HG02610 (cell line): ENCODE measurements at regions not wholly inside any gene's neighbourhood (a gene's known extent, or its start where the extent isn't known, plus 50 kb on each side); places are given as distances from the start of the nearest gene placed in this dataset.
A peak's percentile ranks its signal among the peaks of the same experiment; 100 is the strongest.
"Not testable (repeated sequence)": the region's sequence is repeated elsewhere in the genome, so short reads cannot be mapped to it uniquely, and the experiment has no call there.

Experiments
- ATAC-seq: cut with Tn5 transposase; IDR thresholded peaks from one replicate; pipeline ENCODE4 v1.9.1; 2021; ENCODE audit warnings: mild to moderate bottlenecking, moderate library complexity; ENCODE audit not compliant: unreplicated experiment

DNA sequence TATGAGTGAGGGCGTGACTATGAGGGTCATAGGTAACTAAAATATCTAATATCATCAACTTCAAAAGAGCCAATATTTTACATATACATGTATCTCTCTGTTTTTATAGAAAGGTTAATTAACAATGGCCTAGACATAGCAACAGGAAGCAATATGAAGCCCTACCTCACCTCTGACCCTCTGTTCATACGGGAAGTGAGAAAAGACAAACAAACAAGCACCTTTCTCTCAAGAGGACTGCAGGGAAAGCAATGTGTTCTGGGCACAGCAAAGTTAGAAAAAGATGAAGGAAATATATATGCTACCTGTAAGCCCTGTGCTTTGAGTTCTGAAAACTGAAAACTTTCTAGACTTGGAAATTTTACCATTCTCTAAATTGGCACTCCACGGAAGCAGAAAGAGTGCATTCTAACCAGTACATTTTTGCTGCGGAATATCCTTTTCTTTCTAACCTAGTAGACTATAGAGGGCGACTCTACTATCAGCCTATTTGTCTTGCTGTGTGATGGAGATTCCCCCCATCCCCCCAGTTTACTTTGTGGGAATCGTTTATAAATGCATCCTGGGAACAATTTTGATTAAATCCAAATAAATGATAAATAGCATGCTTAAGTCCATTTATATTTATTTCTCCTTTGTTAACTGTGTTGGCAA lies 830.4 kb upstream of the FAT3 start:
- ATAC-seq: no peak

DNA sequence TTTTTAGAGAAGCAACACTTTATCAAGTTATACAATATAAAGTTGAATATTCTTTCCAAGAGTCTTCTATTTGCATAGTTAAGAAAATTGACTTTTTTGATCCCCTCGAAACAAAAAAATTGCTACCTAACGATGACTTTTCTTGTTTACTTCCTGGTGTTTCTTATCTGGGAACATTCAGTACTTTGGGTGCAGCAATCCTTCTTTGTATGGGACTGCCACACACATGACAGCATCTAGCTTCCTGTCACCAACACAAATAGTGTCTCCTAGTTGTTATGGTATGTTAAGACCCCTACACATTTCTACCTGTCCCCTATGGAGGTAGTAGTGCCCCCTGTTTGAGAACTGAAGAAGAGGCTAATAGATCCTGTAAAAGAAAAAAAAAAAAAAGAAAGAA lies 841.7 kb upstream of the FAT3 start:
- no peak for ATAC-seq

DNA sequence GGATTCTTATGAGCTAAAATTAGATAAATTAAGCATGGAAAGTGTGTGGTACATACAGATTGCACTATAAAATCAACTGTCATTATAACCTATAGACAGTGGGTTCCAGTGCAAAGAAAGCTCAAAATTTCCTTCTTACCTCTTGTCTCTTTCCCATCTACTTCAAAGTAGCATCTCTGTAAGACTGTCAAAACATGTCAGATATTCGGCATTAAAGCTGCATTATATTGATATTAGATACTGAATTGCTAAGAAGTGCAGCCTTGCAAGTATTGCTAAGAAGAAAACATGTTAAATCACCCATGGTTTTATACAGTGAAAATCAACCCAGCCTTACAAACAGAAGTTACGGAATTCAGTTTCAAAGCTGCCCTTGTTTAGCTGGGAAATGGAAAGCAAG lies 849.8 kb upstream of the FAT3 start:
- no peak for ATAC-seq

DNA sequence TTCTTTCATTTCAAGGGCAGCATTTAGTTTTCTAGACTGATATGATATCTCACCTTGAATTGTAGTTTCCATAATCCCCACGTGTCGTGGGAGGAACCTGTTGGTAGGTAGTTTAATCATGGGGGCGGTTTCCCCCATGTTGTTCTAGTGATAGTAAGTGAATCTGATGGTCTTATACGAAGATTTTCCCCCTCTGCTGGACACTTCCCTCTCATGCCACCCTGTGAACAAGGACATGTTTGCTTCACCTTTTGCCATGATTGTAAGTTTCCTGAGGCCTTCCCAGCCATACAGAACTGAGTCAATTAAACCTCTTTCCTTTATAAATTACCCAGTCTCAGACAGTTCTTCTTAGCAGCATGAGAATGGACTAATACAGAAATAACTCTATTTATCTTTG lies 851.1 kb upstream of the FAT3 start:
- ATAC-seq: no peak

DNA sequence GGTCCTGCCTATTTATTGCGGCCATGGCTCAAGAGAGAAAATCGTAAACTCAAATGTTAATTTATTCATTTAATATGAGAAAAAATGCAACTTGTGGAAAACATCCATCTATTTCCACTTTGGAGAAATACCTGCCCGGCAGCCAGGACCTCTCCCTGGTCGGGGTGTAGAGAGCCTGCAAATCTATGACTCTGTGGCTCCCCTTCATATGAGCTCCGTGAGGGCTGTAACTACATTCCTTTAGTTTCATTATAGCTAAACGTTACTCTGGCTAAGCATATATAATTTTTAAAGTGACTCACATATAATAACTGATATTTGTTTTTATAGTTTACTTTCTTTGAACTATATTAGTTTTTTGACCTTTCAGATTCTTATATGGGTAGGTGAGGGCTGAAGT lies 857.8 kb upstream of the FAT3 start:
- no peak for ATAC-seq

DNA sequence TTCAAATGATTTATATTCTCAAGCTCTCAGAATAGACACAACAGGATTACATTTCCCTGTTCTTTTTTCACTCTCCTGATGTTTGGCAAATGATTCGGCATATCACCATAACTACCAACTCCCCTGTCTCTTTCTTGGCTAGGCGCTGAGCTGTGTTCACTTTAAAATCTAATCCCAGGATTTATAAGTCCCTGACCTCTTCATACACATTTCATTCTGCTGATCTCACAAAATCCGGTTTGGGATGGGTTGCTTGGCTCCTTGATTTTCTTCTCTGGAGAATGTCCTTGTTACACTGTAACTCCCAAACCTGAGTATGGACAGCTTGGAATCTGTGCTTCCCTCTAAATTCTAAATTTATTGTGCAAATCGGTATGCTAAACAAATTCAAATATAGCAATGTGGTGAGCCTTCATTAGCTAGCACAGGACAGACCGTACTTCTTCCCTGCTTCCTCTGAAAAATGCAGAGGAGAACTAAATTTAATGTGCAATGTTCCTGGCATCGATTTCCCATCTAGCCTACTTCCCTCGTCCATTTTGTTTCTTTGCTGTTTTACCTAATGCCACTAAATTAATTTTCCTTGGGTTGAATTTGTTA lies 858.5 kb upstream of the FAT3 start:
- ATAC-seq: no peak

DNA sequence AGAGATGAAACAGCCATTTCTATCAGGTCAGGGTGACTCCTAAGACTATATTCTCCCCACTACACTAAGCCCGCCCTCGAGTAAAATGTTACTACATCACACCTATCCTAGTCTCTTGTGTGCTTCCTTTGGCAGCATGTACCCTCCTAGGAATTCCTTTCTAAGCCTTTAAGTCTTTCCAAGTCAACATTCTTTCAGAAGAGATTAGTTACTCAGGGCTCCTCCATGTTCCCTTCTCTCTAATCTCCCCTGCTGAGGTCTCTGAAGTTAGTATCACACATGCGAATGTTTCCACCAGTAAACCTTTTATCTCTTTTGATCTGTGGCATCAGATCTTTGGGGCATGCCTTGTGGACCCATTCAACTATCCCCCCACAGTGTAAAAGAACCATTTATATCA lies 873.7 kb upstream of the FAT3 start:
- ATAC-seq: no peak

DNA sequence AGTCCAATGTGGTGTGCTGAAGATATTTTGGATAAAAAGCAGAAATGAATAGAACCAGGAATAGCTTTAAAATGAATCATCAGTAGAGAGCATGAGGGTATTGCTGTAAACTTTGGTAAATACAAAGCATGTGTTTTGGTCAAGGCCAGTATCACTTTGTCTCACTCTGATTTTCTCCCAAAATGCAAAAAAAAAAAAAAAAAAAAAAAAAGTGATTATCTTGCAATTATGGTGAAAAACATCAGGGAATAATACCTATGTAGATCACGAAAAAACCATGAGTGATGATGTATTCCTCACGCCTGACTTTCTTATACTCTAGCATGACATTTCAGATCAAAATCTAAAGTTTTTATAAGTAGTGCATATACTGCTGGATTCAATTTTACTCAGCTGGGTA lies 897.9 kb upstream of the FAT3 start:
- ATAC-seq: no peak

DNA sequence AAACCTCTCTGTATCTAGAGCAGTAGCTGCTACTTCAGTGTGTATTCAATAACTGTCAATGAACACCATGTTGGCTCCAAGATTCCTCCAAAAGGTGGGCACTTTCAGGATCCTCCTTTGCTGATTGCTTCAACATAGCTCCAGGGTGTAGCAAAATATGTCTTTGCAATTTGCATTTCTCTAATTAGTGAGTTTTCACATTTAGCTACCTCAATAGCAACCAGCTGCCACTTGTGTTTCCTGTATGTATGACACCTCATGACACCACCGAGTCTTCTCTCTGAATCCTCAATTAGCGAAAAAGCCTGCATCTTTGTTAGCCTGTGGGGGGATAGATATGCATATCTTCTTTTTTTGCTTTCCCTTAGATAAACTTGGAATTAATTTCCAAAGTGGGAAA lies 898.3 kb upstream of the FAT3 start:
- ATAC-seq: no peak

DNA sequence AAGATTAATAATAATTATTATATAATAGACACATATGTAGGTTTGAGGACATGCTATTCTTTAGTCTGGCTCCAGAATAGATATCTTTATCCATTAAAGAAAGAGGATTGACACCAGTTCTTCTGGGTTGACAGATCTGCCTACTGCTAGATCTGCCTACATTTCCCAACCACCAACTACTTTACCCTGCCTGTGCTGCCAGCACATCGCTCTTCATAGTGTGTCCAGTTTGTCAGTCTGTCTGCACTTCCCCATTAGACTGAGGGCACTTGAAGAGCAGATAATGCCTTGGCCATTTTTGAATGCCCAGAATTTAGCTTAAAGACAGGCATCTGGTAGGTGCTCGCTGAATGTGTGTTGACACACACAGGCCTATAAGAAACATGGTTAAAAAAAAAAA lies 910.1 kb upstream of the FAT3 start:
- no peak for ATAC-seq

DNA sequence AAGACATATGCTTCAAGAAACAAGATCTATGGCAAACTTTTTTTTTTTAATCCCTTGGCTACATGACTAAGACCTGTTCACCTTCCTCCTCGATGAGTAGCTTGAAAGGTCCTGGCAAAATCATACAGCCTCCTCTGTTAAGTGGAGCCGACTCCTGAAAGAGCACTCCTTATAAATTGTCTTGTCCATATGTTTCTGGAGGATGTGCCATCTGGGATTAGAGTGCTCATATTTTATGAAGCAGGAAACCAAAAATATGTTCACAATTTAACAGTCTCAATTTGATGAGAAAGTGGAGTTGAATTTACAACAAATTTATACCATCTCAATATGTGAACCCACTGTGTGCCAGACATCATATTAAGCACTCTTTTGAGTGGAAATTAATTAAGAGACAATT lies 912.1 kb upstream of the FAT3 start:
- ATAC-seq: no peak

DNA sequence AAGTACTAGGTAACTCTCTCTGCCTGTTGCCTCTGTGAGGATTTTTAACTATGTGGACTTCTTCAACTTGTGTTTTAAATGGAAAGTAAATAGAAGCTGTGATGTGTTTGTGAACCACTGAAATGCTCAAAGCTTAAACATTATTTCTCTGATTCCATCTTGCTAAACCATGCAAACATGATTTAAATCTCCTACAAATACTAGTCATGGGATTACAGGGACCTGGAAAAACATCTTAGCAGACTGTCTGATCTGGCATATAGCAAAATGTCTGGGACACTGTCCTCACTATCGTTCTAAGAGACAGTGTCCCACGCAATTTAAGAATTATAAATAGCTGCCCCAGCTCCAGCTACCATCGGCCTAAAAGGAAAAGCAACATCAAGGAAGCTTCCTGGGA lies 914.5 kb upstream of the FAT3 start:
- ATAC-seq: no peak

DNA sequence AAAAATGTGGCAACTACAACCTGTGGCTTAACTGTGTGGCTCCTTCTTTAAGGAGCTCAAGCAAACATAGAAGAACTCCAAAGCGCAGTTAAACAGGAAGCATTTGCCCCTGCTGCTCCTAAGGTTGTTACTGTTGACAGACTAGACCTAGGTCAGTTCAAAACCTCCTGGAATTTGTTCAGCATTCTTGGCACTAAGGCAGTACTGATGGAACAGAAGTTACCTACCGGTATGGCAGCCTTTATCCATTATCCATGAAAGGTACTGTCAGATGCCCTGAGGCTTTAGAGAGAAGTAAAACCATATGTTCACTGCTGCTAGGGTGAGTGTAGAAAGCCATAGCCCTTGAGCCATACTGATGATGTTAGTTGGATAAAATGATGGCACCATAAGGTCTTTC lies 916.5 kb upstream of the FAT3 start:
- ATAC-seq: no peak

DNA sequence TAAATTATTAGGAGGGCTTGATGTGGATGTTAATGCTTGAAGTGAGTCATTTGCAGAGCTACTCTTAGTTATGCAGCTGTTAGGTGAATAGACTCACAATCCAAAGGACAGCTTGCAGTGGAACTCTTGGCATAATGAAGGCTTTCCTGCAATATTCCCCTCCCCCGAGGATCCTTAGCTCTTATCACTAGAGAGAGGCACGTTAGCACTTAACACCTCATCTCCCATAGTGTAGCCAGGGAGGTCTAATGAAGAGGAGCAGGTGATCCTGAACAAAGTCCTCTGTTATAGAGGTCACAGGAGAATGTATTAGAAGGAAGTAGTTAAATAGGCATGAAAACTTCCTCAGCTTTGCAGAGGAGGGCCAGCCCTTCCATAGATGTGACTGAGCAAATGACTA lies 919.2 kb upstream of the FAT3 start:
- ATAC-seq: no peak

DNA sequence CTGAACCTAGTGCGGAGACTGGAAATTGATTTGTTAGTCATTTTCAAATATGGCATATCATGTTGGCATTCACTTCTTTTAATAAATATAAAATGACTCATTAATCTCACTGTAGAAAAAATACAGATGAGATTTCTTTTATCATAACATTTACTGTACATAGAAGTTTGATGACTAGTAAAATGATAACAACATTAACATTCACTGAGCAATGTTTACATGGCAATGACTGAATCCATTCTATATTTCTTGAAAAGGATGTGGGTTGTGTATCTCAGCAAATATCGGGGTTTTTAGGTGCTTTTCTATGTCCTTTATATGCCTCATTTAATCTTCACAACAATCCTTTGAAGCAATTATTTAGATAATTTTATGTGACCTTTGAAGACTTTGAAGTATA lies 920.9 kb upstream of the FAT3 start:
- ATAC-seq: no peak

DNA sequence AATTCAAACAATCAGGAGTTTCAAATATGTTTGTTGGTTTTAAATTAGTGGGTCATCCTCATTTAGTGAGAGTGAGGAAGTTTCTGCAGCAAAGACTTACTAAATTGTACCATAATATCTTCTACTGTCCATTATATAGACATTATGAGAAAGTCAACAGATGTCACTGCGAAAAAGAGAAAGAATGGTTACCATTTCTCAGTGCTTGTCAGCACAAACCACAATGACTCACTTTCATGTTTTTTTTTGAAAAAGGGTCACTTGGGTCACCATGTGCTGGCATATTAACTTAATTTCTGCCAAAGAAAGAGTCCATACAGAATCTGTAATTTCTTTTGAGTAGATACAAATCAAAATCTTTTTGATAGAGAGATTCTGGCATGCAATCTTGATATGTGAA lies 924.6 kb upstream of the FAT3 start:
- ATAC-seq: peak; percentile 64

DNA sequence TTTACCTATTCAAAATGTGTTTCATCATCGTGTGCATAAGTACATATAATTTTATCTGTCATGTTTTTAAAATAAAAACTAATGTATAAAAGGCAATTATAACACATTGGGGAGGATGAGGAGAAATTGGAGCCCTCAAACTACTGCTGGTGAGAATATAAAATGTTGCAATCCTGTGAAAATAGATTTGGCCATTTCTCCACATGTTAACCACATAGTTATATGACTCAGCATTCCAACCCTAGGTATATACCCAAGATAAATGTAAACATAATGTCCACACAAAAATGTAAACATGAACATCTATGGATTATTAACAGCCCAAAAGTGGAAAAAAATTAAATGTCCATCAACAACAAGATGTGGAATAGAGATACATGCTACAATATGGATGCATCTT lies 928.0 kb upstream of the FAT3 start:
- no peak for ATAC-seq

DNA sequence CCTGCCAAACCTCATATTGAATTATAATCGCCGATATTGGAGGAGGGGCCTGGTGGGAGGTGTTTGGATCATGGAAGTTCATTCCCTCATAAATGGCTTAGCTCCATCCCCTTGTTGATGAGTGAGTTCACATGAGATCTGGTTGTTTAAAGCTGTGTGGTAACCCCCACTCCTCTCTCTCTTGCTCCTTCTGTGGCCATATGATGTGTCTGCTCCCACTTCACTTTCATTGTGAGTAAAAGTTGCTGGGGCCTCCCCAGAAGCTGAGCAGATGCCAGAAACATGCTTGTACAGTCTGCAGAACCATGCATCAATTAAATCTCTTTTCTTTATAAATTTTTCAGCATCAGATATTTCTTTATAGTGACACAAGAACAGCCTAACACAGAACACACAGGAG lies 929.0 kb upstream of the FAT3 start:
- peak; percentile 91 for ATAC-seq

DNA sequence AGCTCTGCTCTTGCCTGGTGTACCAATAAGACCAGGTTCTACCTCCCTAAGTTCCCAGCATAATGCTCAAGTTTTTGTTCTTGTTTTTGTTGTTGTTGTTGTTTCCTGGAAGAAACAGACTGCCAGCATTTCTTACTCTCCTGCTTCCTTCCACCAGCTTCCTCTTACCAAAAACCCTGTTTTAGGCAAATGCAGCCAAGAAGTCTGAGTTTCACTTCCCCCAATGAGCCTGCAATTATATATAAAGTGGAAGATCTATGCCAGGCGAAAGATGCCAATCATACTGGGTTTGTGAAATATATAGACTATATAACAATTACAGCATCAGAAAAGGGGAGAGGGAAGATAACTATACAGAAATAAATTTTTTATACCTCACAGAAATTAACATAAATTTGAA lies 931.5 kb upstream of the FAT3 start:
- ATAC-seq: no peak

DNA sequence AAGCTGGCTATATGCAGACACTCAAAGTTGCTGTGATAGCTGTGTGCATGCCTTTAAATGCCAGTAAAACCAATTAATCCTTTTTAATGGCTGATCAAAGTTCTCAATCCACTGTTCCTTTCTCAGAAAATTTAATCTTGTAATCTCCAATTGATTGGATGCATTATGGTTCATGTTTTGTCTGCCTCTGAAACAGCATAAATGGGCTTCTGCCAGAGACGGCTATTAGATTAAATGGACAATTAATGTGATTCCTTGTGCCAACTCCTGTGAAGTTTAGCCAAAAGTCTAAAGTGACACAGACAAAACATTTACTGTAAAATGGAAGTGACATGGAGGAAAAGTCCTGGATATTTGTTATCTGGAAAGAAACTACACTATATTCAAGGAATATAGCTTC lies 952.5 kb upstream of the FAT3 start:
- ATAC-seq: no peak

DNA sequence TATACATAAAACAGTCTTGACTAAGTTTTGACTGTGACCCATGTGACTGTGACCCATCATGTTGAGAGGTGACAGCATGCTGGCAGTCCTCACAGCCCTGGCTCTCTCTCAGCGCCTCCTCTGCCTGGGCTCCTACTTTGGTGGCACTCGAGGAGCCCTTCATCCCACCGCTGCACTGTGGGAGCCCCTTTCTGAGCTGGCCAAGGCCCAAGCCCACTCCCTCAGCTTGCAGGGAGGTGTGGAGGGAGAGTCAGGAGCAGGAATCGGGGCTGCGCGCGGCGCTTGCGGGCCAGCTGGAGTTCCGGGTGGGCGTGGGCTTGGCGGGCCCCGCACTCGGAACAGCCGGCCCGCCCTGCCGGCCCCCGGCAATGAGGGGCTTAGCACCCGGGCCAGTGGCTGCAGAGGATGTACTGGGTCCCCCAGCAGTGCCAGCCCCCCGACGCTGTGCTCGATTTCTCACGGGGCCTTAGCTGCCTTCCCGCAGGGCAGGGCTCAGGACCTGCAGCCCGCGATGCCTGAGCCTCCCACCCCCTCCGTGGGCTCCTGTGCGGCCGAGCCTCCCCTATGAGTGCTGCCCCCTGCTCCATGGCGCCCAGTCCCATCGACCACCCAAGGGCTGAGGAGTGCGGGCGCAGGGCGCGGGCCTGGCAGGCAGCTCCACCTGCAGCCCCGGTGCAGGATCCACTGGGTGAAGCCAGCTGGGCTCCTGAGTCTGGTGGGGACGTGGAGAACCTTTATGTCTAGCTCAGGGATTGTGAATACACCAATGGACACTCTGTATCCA lies 955.9 kb upstream of the FAT3 start:
- ATAC-seq: not testable (repeated sequence)

DNA sequence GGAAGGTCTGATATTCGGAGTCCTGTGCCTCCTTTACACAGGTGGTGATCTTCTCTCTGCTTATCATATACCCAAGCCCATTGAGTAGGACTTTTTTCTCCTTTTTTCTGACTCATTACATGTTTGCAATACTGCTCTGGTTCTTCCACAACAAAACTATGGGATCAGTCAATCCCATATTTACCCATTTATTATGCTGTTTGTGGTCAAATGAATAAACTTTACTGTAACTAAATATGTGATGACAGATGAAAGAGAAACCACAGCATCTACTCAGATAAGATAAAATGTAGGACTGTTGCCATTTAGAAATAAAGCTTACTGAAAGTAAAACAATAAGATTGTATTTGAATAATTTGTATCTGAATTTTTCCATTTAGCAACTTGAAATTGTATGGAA lies 958.7 kb upstream of the FAT3 start:
- no peak for ATAC-seq
